ENCODE measurements at regions not wholly inside any gene's neighbourhood (a gene's known extent, or its start where the extent isn't known, plus 50 kb on each side); places are given as distances from the start of the nearest gene placed in this dataset.

- no peak overlapping the region for H3K27ac ChIP-seq
- H3K27me3 ChIP-seq = no peaks in the 10 kb centered on the region
- no peak overlapping the region for H3K4me3 ChIP-seq
- no peaks in the 10 kb centered on the region for H3K9me3 ChIP-seq (replicated peaks)
- H3K36me3 ChIP-seq = no peaks in the 10 kb centered on the region
- no peaks in the 10 kb centered on the region for H3K4me1 ChIP-seq
- DNase-seq = no peak
Measured at GRCh38 chr9:99752417-99753109, 69.1 kb upstream of the NR4A3 start.

GRCh38 chr9:99753436-99753835, 68.2 kb upstream of the NR4A3 start:
- Histone ChIP-seq H3K27ac (no peak overlapping the region), H3K4me1 (no peaks in the 10 kb centered on the region), H3K9me3 (replicated peaks) (no peaks in the 10 kb centered on the region), H3K36me3 (no peaks in the 10 kb centered on the region), H3K27me3 (no peaks in the 10 kb centered on the region), H3K4me3 (no peak overlapping the region)
- DNase-seq = no peak

GRCh38 chr9:99760421-99760820, 61.3 kb upstream of the NR4A3 start:
- no peaks in the 10 kb centered on the region; the same call in 1 of the 2 replicates for H3K27me3 ChIP-seq
- no peaks in the 10 kb centered on the region for H3K36me3 ChIP-seq
- no peaks in the 10 kb centered on the region for H3K9me3 ChIP-seq (replicated peaks)
- no peak for DNase-seq
- H3K4me3 ChIP-seq = no peak overlapping the region
- no peak overlapping the region for H3K27ac ChIP-seq
- no peaks in the 10 kb centered on the region for H3K4me1 ChIP-seq

GRCh38 chr9:99762470-99762869, 59.2 kb upstream of the NR4A3 start:
- Histone ChIP-seq H3K36me3 (no peaks in the 10 kb centered on the region), H3K27me3 (no peaks in the 10 kb centered on the region; the same call in 1 of the 2 replicates), H3K4me3 (no peak overlapping the region), H3K4me1 (no peaks in the 10 kb centered on the region), H3K27ac (no peak overlapping the region), H3K9me3 (replicated peaks) (no peaks in the 10 kb centered on the region)
- DNase-seq = no peak
